ENCODE measurements at regions not wholly inside any gene's neighbourhood (a gene's known extent, or its start where the extent isn't known, plus 50 kb on each side); places are given as distances from the start of the nearest gene placed in this dataset.

DNA sequence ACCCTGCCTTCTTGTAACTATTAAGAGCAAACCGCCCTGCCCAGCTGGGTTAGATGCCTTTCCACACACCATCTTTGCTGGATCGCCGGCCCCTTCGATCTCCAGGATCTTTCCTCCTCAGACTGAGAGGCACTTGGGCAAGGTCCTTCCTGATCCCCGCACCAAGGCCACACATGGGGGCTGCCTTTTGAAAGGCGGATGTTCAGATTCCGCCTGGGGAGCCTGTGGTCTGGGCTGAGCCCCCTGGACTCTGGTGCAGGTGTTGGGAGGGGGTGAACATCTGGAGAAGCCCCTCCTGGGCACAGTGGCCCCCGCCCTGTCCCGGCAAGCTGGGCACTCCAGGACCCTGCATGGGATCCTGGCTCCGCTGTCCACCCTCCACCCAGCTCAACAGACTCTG is 135.4 kb upstream of the HDAC4 start:
- TF ChIP-seq GATA2 (IDR thresholded peaks at IDR 0.05; ENCODE audit: low read depth, low read length) (no peak), GATA3 (IDR thresholded peaks at IDR 0.05; ENCODE audit: low read depth, low read length) (no peak)

Measured in SH-SY5Y (cell line).